NCI-H460 (cell line): ENCODE measurements at regions not wholly inside any gene's neighbourhood (a gene's known extent, or its start where the extent isn't known, plus 50 kb on each side); places are given as distances from the start of the nearest gene placed in this dataset.

ENCODE experiments used
- DNase-seq: peaks from one replicate; pipeline ENCODE4 v3.0.0-alpha.2; 2016; ENCODE audit warnings: low read depth; ENCODE audit errors: extremely low read depth

DNA sequence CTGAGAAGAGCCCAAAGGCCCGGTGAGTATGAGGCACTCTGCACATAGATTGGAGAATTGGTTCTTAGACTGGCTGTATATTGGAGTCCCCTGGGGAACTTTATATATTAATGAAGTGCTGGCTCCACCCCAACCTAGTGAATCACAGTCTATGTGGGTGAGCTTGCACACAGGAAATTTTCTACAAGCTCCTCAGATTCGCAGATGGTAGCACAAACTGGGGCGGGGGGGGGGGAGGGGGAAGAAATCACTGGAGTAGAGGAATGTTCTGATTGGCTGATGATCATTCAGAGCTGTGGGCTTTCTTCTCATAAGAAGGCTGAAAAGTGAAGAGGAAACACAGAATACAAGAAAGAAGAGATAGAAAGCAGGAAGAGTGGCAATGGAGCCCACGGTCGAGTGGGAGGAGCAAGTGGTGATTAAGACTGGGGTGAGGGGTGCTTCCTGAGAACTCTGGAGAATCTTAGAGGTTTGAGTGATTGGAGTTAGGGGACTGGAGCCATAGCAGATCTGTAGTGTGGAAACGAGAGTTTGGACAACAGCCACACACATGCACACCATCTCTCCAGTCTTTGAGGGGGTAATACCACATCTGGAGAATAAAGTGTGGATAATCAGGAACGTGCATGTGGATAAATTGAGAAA is 465.9 kb upstream of the DAB1 start:
- no peak for DNase-seq

DNA sequence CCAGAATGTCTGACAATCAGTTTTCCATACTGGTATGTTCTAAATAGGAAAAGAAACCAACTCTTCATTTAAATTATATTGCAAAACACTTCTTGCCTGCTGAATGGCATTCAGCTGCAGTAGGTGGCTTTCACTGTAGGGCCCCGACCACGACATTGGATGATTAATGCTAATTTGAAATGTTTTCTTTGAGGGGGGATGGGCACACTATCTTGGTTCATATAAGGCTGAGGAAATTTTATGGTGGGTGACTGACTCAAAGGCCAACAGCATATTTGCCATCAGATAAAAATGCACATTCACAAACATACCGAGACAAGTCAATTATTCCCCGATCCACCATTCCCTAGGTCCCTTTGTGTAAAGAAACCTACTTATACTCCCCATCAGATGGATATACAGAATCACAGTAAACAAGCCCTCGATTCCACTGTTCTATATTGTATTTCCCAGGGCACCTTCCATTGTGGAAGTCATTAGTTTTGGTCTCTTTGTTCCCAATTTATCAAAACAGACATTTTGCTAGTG is 464.2 kb upstream of the DAB1 start:
- DNase-seq = no peak

DNA sequence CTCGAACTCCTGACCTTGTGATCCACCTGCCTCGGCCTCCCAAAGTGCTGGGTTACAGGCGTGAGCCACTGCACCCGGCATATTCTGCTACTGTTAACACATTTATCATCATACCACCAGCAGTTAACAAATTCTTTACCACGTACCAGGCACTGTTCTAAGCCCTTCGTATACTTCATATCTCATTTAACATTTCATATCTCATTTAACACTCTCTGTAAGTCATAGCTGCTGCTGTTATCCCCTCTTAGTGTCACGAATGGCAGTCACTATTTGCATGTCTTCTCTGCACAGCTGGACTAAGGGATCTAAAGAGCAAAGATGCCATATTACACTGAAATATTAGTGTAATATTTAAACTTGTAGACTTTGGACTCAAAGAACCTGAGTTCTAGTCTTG is 462.5 kb upstream of the DAB1 start:
- DNase-seq = no peak

DNA sequence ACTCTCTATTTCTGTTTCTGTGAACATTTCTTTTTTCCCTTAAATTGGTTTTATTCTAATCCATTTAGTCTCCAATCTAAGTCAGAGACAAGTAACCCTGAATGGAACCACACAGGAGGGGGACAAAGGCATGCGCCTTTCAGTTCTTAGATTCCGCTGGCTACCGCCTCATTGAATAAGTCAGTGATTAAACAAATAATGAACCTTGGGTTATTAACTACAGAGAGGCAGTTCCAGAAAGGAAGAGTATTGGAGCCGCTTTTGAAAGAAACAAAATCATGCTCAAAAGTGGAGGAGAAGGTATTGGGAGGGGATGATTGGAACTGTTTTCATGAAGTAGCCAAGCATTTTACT is 459.8 kb upstream of the DAB1 start:
- no peak for DNase-seq

DNA sequence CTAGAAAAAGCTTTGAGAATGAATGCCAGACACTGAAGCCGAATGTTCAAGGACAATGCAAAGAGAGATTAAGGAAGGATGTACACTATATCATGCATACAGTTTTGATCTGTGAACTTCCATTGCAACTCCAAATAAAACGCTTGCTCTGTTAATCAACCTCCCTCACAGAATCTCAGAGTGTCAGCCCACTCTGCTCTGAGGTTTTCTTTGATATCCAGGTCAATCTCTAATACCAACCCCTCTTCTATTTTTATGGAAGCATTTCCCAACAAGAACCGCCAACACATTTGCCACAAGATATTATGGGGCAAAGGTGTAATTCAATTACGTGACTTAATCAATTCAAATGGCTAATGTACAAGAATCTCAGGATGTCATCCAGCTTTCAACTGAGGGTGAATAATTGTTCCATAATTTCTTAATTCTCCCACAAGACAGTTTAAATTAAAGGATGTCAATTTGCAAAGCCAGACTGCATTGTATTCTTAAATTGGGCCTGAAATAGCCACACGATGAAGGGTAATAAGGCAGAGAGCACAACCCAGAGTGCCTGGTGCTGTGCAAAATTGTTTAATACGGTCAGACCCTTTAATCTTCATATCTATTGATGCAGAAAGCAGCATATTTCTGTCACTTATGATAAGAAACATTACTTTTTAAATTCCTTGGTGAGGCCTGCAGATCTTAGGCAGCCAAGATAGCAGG is 459.2 kb upstream of the DAB1 start:
- DNase-seq = no peak

DNA sequence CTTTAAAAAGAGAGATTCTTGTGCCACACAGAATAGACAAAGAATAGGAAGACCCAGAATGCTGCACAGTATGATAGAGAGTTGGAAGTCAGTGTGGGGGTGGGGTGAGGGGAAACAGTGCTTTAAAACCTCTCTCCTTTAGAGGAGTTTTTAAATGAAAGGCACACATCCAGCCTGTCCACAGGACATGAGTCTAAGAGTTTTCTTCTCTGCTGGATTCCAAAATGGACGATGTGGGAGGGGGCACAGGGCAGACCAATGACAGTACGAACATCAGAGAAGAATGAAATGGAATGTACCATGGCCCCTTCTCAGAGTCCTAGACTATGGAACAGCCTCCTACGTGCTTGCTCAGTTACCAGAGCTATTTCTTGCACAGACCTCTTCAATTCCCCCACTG is 458.2 kb upstream of the DAB1 start:
- no peak for DNase-seq

DNA sequence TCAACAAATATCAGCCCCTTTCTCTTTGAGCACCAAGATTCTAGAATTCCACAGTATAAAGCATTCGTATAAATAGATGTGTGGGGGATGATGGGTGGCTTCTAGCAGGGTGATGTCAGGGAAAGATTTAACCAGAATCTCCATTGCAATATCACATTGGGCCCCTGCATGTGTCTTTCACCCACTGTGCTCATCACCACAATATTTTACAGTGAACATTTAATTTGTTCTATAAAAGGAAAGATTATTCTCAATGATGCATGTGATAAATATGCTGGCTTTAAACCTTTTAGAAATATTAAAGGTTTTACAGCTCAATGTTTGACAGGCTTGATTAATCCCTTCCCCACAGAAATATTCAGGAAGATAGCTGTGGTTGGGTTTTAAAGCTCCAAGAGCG is 457.8 kb upstream of the DAB1 start:
- no peak for DNase-seq

DNA sequence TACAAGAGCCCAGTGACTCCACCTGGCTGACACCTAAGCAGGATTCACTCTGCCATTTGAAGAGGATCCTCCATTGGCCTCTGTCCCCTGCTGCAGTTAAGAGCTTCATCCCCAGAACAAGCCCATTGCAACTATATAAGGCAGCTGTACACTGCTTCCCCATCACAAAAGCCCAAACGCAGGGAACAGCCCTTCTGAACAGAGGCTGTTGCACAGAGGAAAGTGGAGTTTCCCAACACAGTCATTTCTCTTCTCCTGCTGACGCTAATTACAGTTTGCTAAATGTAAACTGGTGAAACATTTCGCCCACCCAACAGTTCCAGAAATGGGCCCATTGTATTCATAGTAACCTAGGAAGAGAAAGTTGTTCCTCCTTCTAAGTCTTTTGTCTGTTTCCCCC is 455.8 kb upstream of the DAB1 start:
- no peak for DNase-seq

DNA sequence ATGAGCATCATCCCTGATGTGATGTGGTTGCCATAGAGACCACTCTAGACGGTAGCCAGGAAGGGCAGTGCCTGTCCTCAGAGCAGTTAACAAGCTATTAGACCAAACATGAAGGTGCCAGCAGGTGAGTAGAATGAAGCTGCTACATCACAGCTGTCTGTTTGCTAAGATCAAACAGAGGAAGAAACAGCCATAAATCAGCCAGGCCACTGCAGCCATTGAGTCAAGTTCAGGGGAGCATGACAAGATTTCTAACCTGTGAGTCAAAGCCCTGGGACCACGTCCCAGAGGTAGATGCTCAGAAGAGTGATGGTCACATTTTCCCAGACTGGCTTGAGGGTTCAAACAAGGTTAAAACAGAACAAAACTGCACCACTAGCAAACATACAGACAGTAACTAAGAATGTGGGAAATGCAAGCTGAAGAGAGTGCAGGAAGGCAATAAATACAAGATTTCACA is 450.6 kb upstream of the DAB1 start:
- DNase-seq = no peak

DNA sequence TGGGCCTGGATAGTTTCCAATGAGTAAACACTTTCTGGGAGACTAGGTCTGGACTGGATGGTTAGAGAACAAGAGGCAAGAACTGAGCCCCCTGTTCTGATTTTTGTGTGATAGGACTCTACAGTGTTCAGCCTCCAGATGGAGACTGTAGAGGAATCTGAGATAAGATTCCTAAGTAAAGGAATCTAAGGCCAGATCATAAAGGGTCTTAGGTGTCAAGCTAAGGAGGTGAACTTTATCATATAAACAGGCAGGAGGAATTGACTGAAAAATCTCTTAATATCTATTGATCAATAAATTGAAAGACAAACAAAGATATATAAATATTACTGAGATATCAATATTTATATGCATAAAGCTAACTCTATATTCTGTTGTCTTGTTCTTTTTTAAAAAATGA is 449.1 kb upstream of the DAB1 start:
- DNase-seq = no peak

DNA sequence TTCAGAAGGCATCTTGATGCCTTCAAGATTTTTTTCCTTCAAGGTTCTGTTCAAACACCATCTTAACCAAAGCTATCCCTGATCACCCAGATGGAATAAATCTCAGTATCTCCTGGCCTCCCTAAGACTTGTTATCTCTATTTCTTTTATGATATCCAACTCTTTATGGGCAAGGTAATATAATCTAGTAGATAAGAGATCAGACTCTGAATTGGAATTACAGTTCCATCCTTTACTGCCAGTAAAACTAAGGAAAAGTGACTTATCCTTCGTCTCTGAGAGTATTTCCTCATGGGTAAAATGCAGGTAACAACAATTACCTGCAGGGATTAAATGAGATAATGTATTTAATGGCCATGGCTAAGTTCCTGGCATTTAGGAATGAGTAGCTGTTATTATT is 445.0 kb upstream of the DAB1 start:
- no peak for DNase-seq

DNA sequence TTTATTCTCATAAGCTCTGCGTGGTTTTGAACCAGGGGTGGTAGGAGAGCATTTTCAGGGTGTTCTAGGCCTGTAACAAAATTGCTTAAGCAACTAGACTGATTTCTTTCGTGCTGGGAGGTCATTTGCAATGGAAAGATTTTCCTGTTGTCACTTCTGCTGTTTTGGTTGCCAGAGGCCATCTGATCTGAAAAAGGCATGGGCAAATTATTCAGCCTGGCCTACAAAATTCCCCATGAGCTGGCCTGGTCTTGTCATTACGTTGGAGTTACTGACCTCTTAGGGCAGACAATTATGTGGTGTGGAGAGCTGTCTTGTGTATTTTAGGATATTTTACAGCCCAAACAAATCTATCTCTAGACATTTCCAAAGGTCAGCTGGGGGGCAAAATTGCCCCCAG is 444.4 kb upstream of the DAB1 start:
- DNase-seq = no peak

DNA sequence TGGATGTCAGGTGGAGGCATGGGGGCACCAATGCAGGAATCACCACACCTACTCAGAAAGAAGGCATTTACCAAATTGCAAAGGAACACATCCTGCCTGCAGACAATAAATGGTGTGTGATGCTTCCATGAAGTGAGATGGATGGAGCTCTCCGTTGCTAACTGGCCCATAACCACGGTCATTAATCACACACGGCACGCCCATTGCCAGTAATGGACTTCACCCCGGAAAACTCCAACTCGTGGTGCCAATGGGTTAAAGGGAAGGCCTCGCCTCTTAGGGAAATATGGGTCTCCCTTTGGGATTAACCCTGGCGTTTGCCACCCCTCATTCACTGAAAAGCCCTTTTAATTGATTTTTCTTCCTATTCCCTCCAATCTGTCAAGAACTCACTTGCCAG is 443.1 kb upstream of the DAB1 start:
- DNase-seq = no peak

DNA sequence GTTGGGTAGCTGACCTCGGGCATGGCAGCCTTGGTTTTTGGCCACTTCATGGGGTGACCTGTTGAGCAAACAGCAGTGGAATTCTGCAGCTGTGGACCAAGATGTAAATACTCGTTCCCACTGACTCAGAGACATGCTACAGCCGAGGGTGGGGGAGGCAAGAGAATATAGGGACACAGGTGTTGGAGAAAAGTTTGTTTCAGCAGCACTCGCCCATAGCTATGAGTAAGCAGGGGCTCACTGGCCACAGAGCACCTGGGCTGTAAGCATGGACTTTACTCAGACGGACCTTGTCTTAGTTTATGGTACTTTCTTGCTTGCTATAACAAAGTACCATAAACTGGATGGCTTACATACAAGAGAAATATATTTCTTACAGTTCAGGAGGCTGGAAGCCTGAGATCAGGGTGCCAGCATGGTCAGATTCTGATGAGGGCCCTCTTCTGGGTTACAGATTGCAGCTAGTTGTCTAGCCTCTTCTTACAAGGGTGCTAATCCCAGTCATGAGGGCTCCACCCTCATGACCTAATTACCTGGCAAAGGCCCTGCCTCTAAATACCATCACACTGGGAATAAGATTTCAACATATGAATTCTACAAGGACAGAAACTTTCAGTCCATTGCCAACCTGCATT is 437.2 kb upstream of the DAB1 start:
- DNase-seq = peak; percentile 5

DNA sequence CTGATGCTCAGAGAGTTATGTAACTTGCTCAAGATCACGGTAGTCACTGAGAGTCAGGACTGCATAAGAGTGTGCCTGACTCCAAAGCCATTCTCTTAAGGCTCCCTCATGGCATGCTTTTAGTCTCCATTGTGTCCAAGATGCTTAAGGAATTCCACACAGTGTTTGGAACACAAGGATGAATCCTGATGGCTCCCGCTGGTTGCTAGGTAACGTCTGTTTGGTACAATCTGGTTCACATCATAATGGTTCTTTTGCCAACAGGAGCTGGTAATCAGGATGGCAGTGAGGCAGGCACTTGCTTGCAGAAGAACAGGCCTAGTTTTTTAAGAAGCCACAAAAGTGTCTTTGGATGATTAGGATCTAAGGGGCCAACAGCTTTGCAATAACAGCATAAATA is 436.5 kb upstream of the DAB1 start:
- no peak for DNase-seq

DNA sequence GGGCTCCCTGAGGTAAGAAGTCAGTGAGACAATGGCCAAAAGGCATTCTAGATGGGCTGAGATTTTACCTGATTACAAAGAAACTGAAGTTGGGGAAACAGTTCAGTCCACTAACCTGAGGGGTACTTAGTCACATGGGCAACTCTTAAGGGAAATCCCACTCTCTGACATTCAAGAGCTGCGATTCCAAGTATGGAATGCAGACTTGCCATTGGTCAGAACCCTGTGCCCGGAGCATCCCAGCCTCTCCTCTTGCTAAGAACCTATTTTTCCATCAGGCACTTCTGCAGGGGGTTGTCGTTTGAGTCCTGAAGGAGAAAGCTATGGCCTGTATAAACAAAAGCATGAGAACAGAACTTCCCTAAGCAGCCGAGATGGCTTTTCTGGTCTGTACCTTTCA is 434.9 kb upstream of the DAB1 start:
- DNase-seq = no peak

DNA sequence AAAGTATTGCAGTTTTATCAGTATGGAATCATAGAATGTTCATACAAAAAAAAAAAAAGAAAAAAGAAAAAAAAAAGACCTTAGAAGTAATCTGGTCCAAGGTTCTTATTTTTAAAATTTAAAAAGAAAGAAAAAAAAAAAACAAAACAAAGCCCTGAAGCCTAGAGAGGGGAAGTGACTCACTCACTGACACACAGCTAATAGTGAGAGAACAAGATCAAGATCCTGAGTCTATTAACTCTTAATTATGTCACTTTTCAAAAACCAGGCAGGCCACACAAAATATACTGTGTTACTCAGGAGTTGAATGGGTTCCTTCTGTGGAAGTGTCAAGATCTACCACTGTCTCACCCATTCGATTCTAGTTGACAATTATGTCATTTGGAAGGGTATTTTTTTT is 433.9 kb upstream of the DAB1 start:
- no peak for DNase-seq

DNA sequence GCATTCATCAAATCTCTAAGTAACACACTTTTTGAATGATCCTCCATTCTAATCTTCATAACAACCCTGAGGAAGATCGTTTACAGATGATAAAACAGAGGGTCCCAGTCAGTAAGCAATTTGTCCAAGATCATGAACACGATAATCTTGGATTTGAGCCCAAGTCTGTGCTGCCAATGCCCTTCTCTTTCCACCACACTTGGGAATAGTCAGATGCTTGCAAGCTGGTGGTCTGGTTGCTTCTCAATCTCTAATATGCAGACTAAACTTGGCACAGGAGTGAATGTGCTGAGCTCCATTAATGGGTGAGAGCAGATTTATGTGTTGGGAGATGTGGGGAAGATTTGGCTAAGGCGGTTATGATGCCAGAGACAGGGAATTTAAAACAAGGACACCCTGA is 430.6 kb upstream of the DAB1 start:
- no peak for DNase-seq

DNA sequence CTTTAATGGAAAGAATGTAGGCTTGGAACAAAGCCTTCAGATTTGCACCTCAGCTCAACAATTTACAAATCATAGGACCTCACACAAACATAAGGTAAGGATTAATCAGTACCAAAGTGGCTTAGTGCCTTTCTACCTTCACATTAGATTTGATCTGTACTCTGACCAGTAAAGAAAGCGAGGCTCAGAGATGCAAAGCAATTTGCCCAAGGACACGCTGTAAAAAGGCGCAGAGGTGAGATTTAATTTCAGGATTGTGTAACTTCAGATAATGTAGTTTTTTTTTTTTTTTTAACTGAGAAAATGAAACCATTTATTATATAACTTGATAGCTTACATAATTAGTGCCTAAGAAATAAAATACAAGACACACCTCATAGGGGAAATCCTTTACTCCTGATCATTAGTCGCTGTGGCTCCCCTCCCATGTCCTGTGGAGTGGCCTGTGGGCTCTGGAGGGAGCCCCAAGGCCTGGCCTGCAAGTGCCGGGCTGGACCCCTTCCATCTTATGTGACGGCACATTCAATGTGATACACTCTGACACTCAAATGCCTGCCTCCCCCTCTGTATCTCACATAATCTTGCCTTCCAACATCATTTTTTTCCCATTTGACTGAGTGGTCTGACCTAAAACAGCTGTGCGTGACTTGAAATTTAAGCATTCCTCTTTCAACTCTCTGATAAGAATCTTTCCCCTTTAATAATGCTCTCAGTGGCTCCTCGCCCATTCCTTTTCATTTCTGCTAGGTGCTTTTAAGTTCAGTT is 426.5 kb upstream of the DAB1 start:
- no peak for DNase-seq

DNA sequence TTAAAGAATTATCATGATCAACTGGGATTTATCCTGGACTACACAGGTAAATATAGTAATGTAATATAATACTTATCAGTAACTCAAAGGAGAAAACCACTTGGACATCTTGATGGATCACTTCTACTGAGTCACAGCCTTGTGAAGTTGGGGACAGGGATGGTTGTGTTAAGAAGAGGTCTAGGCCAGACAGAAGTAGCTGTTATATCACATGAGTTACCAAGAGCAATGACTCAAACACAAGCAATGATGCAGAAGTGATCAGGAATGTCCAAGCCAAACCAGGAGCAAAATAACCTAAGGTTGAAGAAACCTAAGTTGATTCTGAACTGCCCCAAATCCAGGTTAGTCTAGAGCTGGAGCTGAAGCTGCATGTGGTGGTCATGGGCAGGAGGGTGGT is 424.5 kb upstream of the DAB1 start:
- DNase-seq = no peak

DNA sequence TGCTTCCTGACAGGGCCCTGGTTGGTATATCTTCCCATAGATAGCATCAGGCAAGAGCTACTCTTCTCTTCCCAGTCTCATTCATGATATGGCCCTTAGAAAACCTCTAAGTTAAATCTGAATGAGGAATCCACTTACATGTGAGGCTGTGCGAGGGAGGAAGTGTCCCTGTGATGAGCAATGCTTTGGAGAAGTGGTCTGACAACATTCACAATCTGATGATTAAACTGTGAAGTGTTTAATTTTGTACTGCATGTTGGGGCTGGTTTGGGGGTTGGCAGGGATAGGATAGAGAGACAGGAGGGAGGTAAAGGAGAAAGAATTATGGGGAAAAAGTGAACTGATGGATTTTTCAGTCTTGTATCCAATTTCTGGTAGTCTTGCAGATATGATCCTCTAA is 421.2 kb upstream of the DAB1 start:
- no peak for DNase-seq
